Progenitor cell of endocrine pancreas (in vitro differentiated cells): ENCODE measurements at regions not wholly inside any gene's neighbourhood (a gene's known extent, or its start where the extent isn't known, plus 50 kb on each side); places are given as distances from the start of the nearest gene placed in this dataset.

Source experiments
- DNase-seq: peaks from one replicate; pipeline ENCODE4 v3.0.0; 2021; ENCODE audit warnings: low spot score; ENCODE audit not compliant: unreplicated experiment
- H3K27ac Mint-ChIP-seq: 2 replicates; pipeline ENCODE4 v1.8.0; 2021; ENCODE audit warnings: mild to moderate bottlenecking, moderate library complexity, mixed read lengths
- H3K27me3 Mint-ChIP-seq: 2 replicates; pipeline ENCODE4 v1.8.0; 2021; ENCODE audit warnings: mixed read lengths
- H3K36me3 Mint-ChIP-seq: 2 replicates; pipeline ENCODE4 v1.8.0; 2022; ENCODE audit warnings: mixed read lengths; ENCODE audit not compliant: insufficient read depth
- H3K4me1 Mint-ChIP-seq: 2 replicates; pipeline ENCODE4 v1.8.0; 2021; ENCODE audit warnings: low read depth, mixed read lengths
- H3K4me3 Mint-ChIP-seq: 2 replicates; pipeline ENCODE4 v1.8.0; 2021; ENCODE audit warnings: low read depth, mild to moderate bottlenecking, moderate library complexity, mixed read lengths
- H3K9me3 Mint-ChIP-seq: 2 replicates; pipeline ENCODE4 v1.8.0; 2021; ENCODE audit warnings: low read depth, mixed read lengths
- CTCF ChIP-seq: fragments of 200-600 bp; sonication (generic); IDR thresholded peaks from one replicate; pipeline ENCODE4 v1.5.0; 2021; ENCODE audit warnings: antibody characterized with exemption, mild to moderate bottlenecking; ENCODE audit not compliant: unreplicated experiment

DNA sequence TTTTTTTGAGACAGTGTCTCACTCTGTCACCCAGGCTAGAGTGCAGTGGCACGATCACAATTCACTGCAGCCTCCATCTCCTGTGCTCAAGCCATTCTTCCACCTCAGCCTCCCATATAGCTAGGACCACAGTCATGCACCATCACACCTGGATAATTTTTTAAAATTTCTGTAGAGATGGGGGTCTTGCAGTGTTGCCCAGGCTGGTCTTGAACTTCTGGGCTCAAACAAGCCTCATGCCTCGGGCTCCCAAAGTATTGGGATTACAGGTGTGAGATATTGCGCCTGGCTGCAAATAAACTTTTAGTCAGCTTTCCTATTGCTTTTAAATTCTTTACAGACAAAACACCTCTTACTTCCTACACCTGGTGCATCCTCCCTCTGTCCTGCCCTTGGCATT, 102.1 kb upstream of the VEPH1 start:
- Mint-ChIP-seq H3K4me1 (no peaks in the 10 kb centered on the region), H3K27me3 (no peaks in the 10 kb centered on the region), H3K9me3 (peaks cover 3% of the 10 kb centered on the region)

GRCh38 chr3:157602424-157602823, 99.2 kb upstream of the VEPH1 start:
- no peaks in the 10 kb centered on the region for H3K27me3 Mint-ChIP-seq
- H3K27ac Mint-ChIP-seq, result no peak overlapping the region
- TF ChIP-seq CTCF, result no peak
- no peak for DNase-seq
- H3K4me1 Mint-ChIP-seq, result no peaks in the 10 kb centered on the region
- H3K4me3 Mint-ChIP-seq, result no peak overlapping the region
- no peaks in the 10 kb centered on the region for H3K36me3 Mint-ChIP-seq
- no peaks in the 10 kb centered on the region for H3K9me3 Mint-ChIP-seq

More for the DNA sequence above, 102.1 kb upstream of the VEPH1 start:
- H3K36me3 Mint-ChIP-seq, result no peaks in the 10 kb centered on the region
- DNase-seq, result no peak
- H3K27ac Mint-ChIP-seq, result no peak overlapping the region
- H3K4me3 Mint-ChIP-seq, result no peak overlapping the region
- no peak for TF ChIP-seq CTCF

DNA sequence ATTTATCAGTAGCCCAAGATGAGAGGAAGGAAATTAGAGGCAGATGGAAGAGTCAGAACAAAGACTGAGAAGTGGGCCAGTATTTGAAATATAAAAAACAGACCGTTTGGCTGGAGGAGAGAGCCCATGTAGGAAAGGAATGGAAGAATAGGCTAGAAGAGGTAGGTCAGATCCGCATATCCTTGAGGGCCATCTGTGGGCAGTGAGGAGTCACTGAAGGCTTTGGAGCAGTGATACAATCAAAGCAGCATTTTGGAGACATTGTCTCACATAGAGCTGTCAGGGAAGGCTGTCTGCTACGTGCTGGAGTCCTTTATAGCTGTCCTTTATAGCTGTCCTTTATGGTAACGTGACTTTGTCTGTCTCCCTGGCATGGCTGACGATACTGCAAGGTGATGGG, 92.0 kb upstream of the VEPH1 start:
- no peak overlapping the region for H3K4me3 Mint-ChIP-seq
- DNase-seq, result no peak
- TF ChIP-seq CTCF, result no peak
- no peaks in the 10 kb centered on the region for H3K36me3 Mint-ChIP-seq
- H3K27ac Mint-ChIP-seq, result no peak overlapping the region
- no peaks in the 10 kb centered on the region for H3K4me1 Mint-ChIP-seq
- no peaks in the 10 kb centered on the region for H3K9me3 Mint-ChIP-seq
- no peaks in the 10 kb centered on the region for H3K27me3 Mint-ChIP-seq

- no peak for DNase-seq
- Mint-ChIP-seq H3K9me3 (no peaks in the 10 kb centered on the region), H3K36me3 (no peaks in the 10 kb centered on the region), H3K4me3 (no peak overlapping the region), H3K27me3 (no peaks in the 10 kb centered on the region), H3K4me1 (no peaks in the 10 kb centered on the region), H3K27ac (no peak overlapping the region)
- no peak for TF ChIP-seq CTCF
Measured at GRCh38 chr3:157594413-157594812, 91.2 kb upstream of the VEPH1 start.

DNA sequence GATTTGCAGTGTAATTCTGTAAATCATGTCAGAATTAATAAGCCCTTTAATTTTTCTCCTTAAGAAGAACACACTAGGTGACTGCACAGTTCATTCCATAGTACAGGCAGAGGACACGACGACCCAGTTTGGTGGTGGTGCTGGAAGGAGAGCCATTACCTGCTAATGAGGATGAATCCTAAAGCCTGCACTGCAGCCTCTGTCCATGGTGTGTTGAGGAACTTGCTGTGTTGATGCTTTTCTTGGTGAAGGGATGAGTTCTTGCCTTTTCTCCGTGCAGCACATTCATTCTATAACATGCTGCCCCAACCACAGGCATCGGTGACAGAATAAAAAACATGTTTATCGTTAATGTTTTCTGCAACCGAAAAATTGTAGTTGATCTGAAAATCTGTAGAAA, 89.6 kb upstream of the VEPH1 start:
- H3K36me3 Mint-ChIP-seq, result no peaks in the 10 kb centered on the region
- no peak for TF ChIP-seq CTCF
- H3K9me3 Mint-ChIP-seq, result no peaks in the 10 kb centered on the region
- H3K4me1 Mint-ChIP-seq, result no peaks in the 10 kb centered on the region
- H3K27ac Mint-ChIP-seq, result no peak overlapping the region
- no peak overlapping the region for H3K4me3 Mint-ChIP-seq
- DNase-seq, result no peak
- H3K27me3 Mint-ChIP-seq, result no peaks in the 10 kb centered on the region
